Uterus (tissue), 3 donors: ENCODE measurements at regions not wholly inside any gene's neighbourhood (a gene's known extent, or its start where the extent isn't known, plus 50 kb on each side); places are given as distances from the start of the nearest gene placed in this dataset.

Experiments used
- DNase-seq, 2 donors: peaks; one replicate each; pipeline ENCODE4 v3.0.0-alpha.2; 2019 to 2020
- H3K27ac ChIP-seq, 2 donors: fragments of 200-600 bp; sonication (generic); 1 replicate in 1 of 2; 2 replicates in 1 of 2; pipeline ENCODE4 v1.5.1; 2016 to 2018
- H3K27me3 ChIP-seq, 2 donors: fragments of 200-600 bp; sonication (generic); one replicate each; pipeline ENCODE4 v1.5.1; 2018 to 2019; ENCODE audit warnings: control low read depth in 1 of 2
- H3K36me3 ChIP-seq, 2 donors: fragments of 200-600 bp; sonication (generic); one replicate each; pipeline ENCODE4 v1.5.1; 2019; ENCODE audit warnings: control low read depth in 1 of 2
- H3K4me1 ChIP-seq, 2 donors: fragments of 200-600 bp; sonication (generic); one replicate each; pipeline ENCODE4 v1.5.1; 2018 to 2019; ENCODE audit warnings: control low read depth in 1 of 2
- H3K4me3 ChIP-seq, 2 donors: fragments of 200-600 bp; sonication (generic); 1 replicate in 1 of 2; 2 replicates in 1 of 2; pipeline ENCODE4 v1.5.1; 2018 to 2019; ENCODE audit warnings: mild to moderate bottlenecking in 1 of 2
- H3K9me3 ChIP-seq, 2 donors: fragments of 200-600 bp; sonication (generic); one replicate each; pipeline ENCODE4 v1.5.1; 2019; ENCODE audit warnings: control low read depth in 1 of 2
- CTCF ChIP-seq, 4 experiments: fragments of 200-600 bp in 2 of 4; fragments of 450-650 bp in 2 of 4; sonication (generic) in 2 of 4; IDR thresholded peaks; one replicate each; pipeline ENCODE4 v1.5.1; 2016 to 2019; ENCODE audit warnings: antibody characterized with exemption in 4 of 4, mild to moderate bottlenecking in 2 of 4, moderate library complexity in 1 of 4
- POLR2A ChIP-seq, 2 donors: fragments of 450-650 bp; IDR thresholded peaks; one replicate each; pipeline ENCODE4 v1.6.1; 2016; ENCODE audit warnings: antibody characterized with exemption in 2 of 2, mild to moderate bottlenecking in 1 of 2, moderate library complexity in 1 of 2
- intact Hi-C: fragments of 100-400 bp; cut with DNase I; formaldehyde crosslinking; loops from one replicate; pipeline ENCODE4 v1.15.1; 2023; ENCODE audit warnings: low total_unique reads
- donor health status: DM: yes; HTN: yes; CAD: no.

GRCh38 chr2:54059504-54059903, 55.9 kb upstream of the ACYP2 start:
- TF ChIP-seq POLR2A (IDR thresholded peaks at IDR 0.05), result no peak
- no peak for TF ChIP-seq CTCF (IDR thresholded peaks at IDR 0.05)
- H3K4me3 ChIP-seq, result no peak overlapping the region
- no peaks in the 10 kb centered on the region for H3K36me3 ChIP-seq
- H3K27me3 ChIP-seq, result no peaks in the 10 kb centered on the region
- H3K9me3 ChIP-seq, result no peaks in the 10 kb centered on the region
- no peaks in the 10 kb centered on the region for H3K4me1 ChIP-seq
- peak overlapping the region in 1 of 2 donors; percentile 7 for H3K27ac ChIP-seq
- intact Hi-C loops, result no loop called here
- DNase-seq, result no peak

- Histone ChIP-seq H3K36me3 (no peaks in the 10 kb centered on the region), H3K4me1 (no peaks in the 10 kb centered on the region), H3K27ac (no peak overlapping the region), H3K4me3 (no peak overlapping the region), H3K27me3 (no peaks in the 10 kb centered on the region), H3K9me3 (no peaks in the 10 kb centered on the region)
- no peak for TF ChIP-seq POLR2A (IDR thresholded peaks at IDR 0.05)
- intact Hi-C loops, result no loop called here
- no peak for DNase-seq
Measured at GRCh38 chr2:54058449-54058848, 57.0 kb upstream of the ACYP2 start.

GRCh38 chr2:54054774-54055173, 60.6 kb upstream of the ACYP2 start:
- Histone ChIP-seq H3K27ac (no peak overlapping the region), H3K4me1 (no peaks in the 10 kb centered on the region), H3K9me3 (no peaks in the 10 kb centered on the region), H3K4me3 (no peak overlapping the region), H3K36me3 (no peaks in the 10 kb centered on the region), H3K27me3 (no peaks in the 10 kb centered on the region)
- TF ChIP-seq POLR2A (IDR thresholded peaks at IDR 0.05) (no peak), CTCF (IDR thresholded peaks at IDR 0.05) (no peak)
- DNase-seq, result no peak
- intact Hi-C loops, result no loop called here

GRCh38 chr2:54054271-54054670, 61.1 kb upstream of the ACYP2 start:
- TF ChIP-seq POLR2A (IDR thresholded peaks at IDR 0.05), result no peak
- no peak for TF ChIP-seq CTCF (IDR thresholded peaks at IDR 0.05)
- Histone ChIP-seq H3K27me3 (no peaks in the 10 kb centered on the region), H3K9me3 (no peaks in the 10 kb centered on the region), H3K4me3 (no peak overlapping the region), H3K27ac (no peak overlapping the region), H3K4me1 (no peaks in the 10 kb centered on the region), H3K36me3 (no peaks in the 10 kb centered on the region)
- intact Hi-C loops, result no loop called here
- DNase-seq, result no peak

GRCh38 chr2:54053830-54054229, 61.6 kb upstream of the ACYP2 start:
- H3K27ac ChIP-seq, result no peak overlapping the region
- intact Hi-C loops, result no loop called here

More at GRCh38 chr2:54053830-54054229, 61.6 kb upstream of the ACYP2 start:
- Histone ChIP-seq H3K36me3 (no peaks in the 10 kb centered on the region), H3K4me3 (no peak overlapping the region), H3K27me3 (no peaks in the 10 kb centered on the region), H3K4me1 (no peaks in the 10 kb centered on the region), H3K9me3 (no peaks in the 10 kb centered on the region)
- TF ChIP-seq CTCF (IDR thresholded peaks at IDR 0.05) (no peak), POLR2A (IDR thresholded peaks at IDR 0.05) (no peak)
- no peak for DNase-seq
